Trophoblast cell (in vitro differentiated cells and primary cell): ENCODE measurements at regions not wholly inside any gene's neighbourhood (a gene's known extent, or its start where the extent isn't known, plus 50 kb on each side); places are given as distances from the start of the nearest gene placed in this dataset.

ENCODE experiments used
- DNase-seq, 2 donors: peaks; one replicate each; pipeline ENCODE4 v3.0.0-alpha.2; 2016
- H2AFZ ChIP-seq: 2 replicates; pipeline ENCODE4 v1.6.1; 2013; ENCODE audit warnings: low read length, moderate library complexity, mild to moderate bottlenecking; ENCODE audit not compliant: insufficient read depth, poor library complexity
- H2AK5ac ChIP-seq: 2 replicates; pipeline ENCODE4 v1.6.1; 2013; ENCODE audit warnings: mild to moderate bottlenecking, low read length
- H2BK120ac ChIP-seq: 2 replicates; pipeline ENCODE4 v1.6.1; 2013; ENCODE audit warnings: low read length, mild to moderate bottlenecking, moderate library complexity; ENCODE audit not compliant: insufficient read depth, poor library complexity
- H2BK12ac ChIP-seq: 2 replicates; pipeline ENCODE4 v1.6.1; 2013; ENCODE audit warnings: mild to moderate bottlenecking, low read length, moderate library complexity
- H2BK5ac ChIP-seq: 2 replicates; pipeline ENCODE4 v1.6.1; 2013; ENCODE audit warnings: low read length, low read depth, moderate library complexity, mild to moderate bottlenecking; ENCODE audit not compliant: poor library complexity
- H3K14ac ChIP-seq: 2 replicates; pipeline ENCODE4 v1.6.1; 2013; ENCODE audit warnings: mild to moderate bottlenecking, low read length
- H3K18ac ChIP-seq: 2 replicates; pipeline ENCODE4 v1.6.1; 2013; ENCODE audit warnings: mild to moderate bottlenecking, low read length
- H3K23ac ChIP-seq: 2 replicates; pipeline ENCODE4 v1.6.1; 2013; ENCODE audit warnings: low read length
- H3K27ac ChIP-seq: 2 replicates; pipeline ENCODE4 v1.5.1; 2013; ENCODE audit warnings: low read depth, mild to moderate bottlenecking, inconsistent platforms, low read length, moderate library complexity
- H3K27me3 ChIP-seq: 2 replicates; pipeline ENCODE4 v1.6.1; 2013; ENCODE audit warnings: inconsistent platforms, mild to moderate bottlenecking, low read length, moderate library complexity; ENCODE audit not compliant: insufficient read depth
- H3K36me3 ChIP-seq, 2 experiments: 1 replicate in 1 of 2; 2 replicates in 1 of 2; pipeline ENCODE4 v1.6.1; 2013; ENCODE audit warnings: low read length in 2 of 2, mild to moderate bottlenecking in 2 of 2, moderate library complexity in 1 of 2; ENCODE audit not compliant: insufficient read depth in 2 of 2, control insufficient read depth in 1 of 2
- H3K4ac ChIP-seq: 2 replicates; pipeline ENCODE4 v1.6.1; 2013; ENCODE audit warnings: low read depth, mild to moderate bottlenecking, low read length, moderate library complexity
- H3K4me1 ChIP-seq, 2 experiments: 1 replicate in 1 of 2; 2 replicates in 1 of 2; pipeline ENCODE4 v1.6.1; 2013; ENCODE audit warnings: low read length in 2 of 2, mild to moderate bottlenecking in 2 of 2, moderate library complexity in 1 of 2; ENCODE audit not compliant: insufficient read depth in 2 of 2, control insufficient read depth in 1 of 2
- H3K4me2 ChIP-seq: 2 replicates; pipeline ENCODE4 v1.6.1; 2013; ENCODE audit warnings: inconsistent platforms, mild to moderate bottlenecking, low read length, moderate library complexity
- H3K4me3 ChIP-seq: 2 replicates; pipeline ENCODE4 v1.5.1; 2013; ENCODE audit warnings: mild to moderate bottlenecking, low read depth, low read length, inconsistent platforms
- H3K79me1 ChIP-seq: one replicate; pipeline ENCODE4 v1.6.1; 2013; ENCODE audit warnings: low read length
- H3K79me2 ChIP-seq: 2 replicates; pipeline ENCODE4 v1.6.1; 2013; ENCODE audit warnings: low read length, mild to moderate bottlenecking; ENCODE audit not compliant: control insufficient read depth, insufficient read depth, poor library complexity
- H3K9ac ChIP-seq: 2 replicates; pipeline ENCODE4 v1.6.1; 2013; ENCODE audit warnings: mild to moderate bottlenecking, low read length
- H3K9me3 ChIP-seq: 2 replicates; pipeline ENCODE4 v1.6.1; 2013; ENCODE audit warnings: low read depth, mild to moderate bottlenecking, control low read depth, inconsistent platforms, low read length; ENCODE audit not compliant: insufficient read depth
- H4K12ac ChIP-seq: 2 replicates; pipeline ENCODE4 v1.6.1; 2013; ENCODE audit warnings: low read depth, mild to moderate bottlenecking, low read length, moderate library complexity
- H4K8ac ChIP-seq: 2 replicates; pipeline ENCODE4 v1.6.1; 2013; ENCODE audit warnings: low read depth, mild to moderate bottlenecking, low read length, moderate library complexity
- H4K91ac ChIP-seq: one replicate; pipeline ENCODE4 v1.6.1; 2013; ENCODE audit warnings: low read depth, mild to moderate bottlenecking, low read length, moderate library complexity
- WGBS: extraction: QIAGEN DNeasy Blood & Tissue Kit; methylation state at CpG from one replicate; pipeline ENCODE4 v1.1.7; 2013; ENCODE audit warnings: missing lambda C conversion rate; ENCODE audit not compliant: insufficient read length, insufficient coverage; ENCODE audit errors: extremely low coverage; 5-methylcytosine and 5-hydroxymethylcytosine counted together

DNA sequence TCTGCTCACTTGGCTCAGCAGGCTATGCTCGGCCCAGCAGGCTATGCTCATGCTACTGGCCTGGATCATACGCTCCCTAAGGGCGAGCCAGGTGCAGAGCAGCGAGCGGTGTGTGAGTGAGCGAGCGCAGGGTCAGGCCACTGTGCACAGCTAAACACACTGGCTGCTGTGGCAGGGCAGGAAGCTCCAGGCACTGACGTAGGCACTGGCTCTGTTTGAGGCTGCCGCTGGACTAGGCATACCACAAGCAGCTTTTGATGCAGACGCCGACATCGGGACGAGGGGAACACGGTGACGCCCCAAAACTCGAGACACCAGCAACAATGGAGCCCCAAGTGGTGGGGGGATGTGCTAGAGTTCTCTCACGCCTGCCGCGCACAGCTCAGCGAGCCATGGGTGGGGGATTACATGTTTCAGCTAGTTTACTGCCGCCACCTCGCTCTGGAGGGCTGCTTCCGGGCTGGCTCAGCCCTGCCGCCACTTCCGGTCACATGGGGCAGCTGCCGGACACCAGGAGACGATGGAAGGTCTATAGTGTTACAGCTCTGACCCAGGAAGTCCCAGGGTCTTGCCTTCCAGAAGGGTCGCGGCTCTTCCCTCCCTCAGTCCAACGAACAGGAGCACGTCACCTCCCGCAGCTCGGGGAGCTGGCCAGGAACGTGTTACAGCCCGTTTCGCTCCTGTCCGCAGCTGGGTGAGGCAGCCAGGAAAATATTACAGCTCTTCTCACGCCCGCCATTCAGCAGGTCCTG, 1176.9 kb upstream of the LRRTM1 start:
- Histone ChIP-seq H3K14ac (no peak overlapping the region), H2BK5ac (no peak overlapping the region), H3K36me3 (no peaks in the 10 kb centered on the region), H3K27ac (no peak overlapping the region), H3K27me3 (no peaks in the 10 kb centered on the region), H3K9me3 (peaks cover 2% of the 10 kb centered on the region), H3K23ac (no peak overlapping the region), H4K12ac (no peak overlapping the region), H3K4me3 (no peak overlapping the region), H3K79me1 (no peaks in the 10 kb centered on the region), H2AFZ (no peak overlapping the region), H3K4me1 (no peaks in the 10 kb centered on the region), H3K9ac (no peak overlapping the region), H2AK5ac (no peak overlapping the region), H4K8ac (no peak overlapping the region), H3K4ac (no peak overlapping the region), H2BK120ac (no peak overlapping the region), H2BK12ac (no peak overlapping the region), H3K18ac (no peak overlapping the region), H4K91ac (no peak overlapping the region), H3K79me2 (no peaks in the 10 kb centered on the region), H3K4me2 (no peak overlapping the region)
- no CpG with 5 or more reads among the region's 39 CpGs for WGBS
- DNase-seq: peak; percentile 2 to 25

DNA sequence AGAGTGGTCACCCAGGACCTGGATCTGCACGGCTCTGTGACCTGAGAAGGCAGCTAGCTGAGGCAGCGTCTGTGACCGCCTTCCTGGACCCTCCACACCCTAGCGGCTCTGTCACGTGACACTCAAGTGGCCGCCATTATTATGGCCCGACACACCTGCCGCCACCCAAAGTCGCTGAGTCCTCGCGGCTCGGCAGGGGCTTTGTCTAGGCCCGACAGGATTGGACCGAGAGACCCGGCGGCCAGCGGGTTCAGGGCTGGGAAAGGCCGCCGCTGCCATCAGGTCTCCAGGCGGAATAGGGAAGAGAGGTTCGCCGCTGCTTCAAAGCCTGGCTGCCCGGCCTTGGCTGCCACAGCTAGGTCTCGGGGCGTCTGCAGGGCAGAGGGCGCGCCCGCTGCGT, 1162.5 kb upstream of the LRRTM1 start:
- Histone ChIP-seq H3K4ac (no peak overlapping the region), H3K36me3 (no peaks in the 10 kb centered on the region), H3K23ac (no peak overlapping the region), H3K9ac (no peak overlapping the region), H2AK5ac (no peak overlapping the region), H3K4me2 (no peak overlapping the region), H3K9me3 (peaks cover 2% of the 10 kb centered on the region), H2BK12ac (no peak overlapping the region), H3K4me3 (peak overlapping the region; percentile 6), H2BK5ac (no peak overlapping the region), H4K12ac (no peak overlapping the region), H2BK120ac (no peak overlapping the region), H3K4me1 (no peaks in the 10 kb centered on the region), H3K14ac (no peak overlapping the region), H3K27me3 (no peaks in the 10 kb centered on the region), H4K91ac (no peak overlapping the region), H3K18ac (no peak overlapping the region), H4K8ac (no peak overlapping the region), H2AFZ (no peak overlapping the region), H3K79me2 (no peaks in the 10 kb centered on the region), H3K79me1 (no peaks in the 10 kb centered on the region), H3K27ac (no peak overlapping the region)
- no CpG with 5 or more reads among the region's 29 CpGs for WGBS
- DNase-seq: no peak

DNA sequence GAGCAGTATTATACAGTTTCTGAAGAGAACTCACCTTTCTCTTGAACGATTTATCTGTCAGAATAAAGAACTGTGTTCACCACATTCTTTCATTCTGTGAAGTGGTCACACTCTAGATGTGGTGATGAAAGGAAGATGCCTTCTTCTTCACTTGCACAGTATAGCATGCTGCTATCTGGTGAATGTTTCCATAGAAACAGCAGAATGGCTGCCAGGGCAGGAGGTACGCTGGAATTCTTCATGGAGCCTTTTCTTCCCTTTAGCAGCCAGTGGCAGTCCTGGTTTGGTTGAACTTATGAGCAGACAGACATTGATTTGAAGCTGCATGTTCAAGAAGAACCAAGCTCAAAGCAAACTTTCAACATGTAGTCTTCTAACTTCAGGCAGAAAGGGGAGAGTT, 1157.9 kb upstream of the LRRTM1 start:
- no peaks in the 10 kb centered on the region for H3K36me3 ChIP-seq
- H3K14ac ChIP-seq: no peak overlapping the region
- no peak overlapping the region for H3K23ac ChIP-seq
- H2BK5ac ChIP-seq: no peak overlapping the region
- H3K18ac ChIP-seq: no peak overlapping the region
- no peak overlapping the region for H3K4me2 ChIP-seq
- no peak overlapping the region for H3K4me3 ChIP-seq
- H3K9ac ChIP-seq: no peak overlapping the region
- H3K27me3 ChIP-seq: no peaks in the 10 kb centered on the region
- H3K79me2 ChIP-seq: no peaks in the 10 kb centered on the region
- no peak overlapping the region for H2BK120ac ChIP-seq
- no peak for DNase-seq
- H2AK5ac ChIP-seq: no peak overlapping the region
- peaks cover 2% of the 10 kb centered on the region for H3K9me3 ChIP-seq
- no peak overlapping the region for H3K4ac ChIP-seq
- H2AFZ ChIP-seq: no peak overlapping the region
- H3K79me1 ChIP-seq: no peaks in the 10 kb centered on the region
- H3K4me1 ChIP-seq: no peaks in the 10 kb centered on the region
- no peak overlapping the region for H3K27ac ChIP-seq
- H4K8ac ChIP-seq: no peak overlapping the region
- H2BK12ac ChIP-seq: no peak overlapping the region
- H4K12ac ChIP-seq: no peak overlapping the region
- no peak overlapping the region for H4K91ac ChIP-seq
- no CpG with 5 or more reads among the region's 2 CpGs for WGBS

DNA sequence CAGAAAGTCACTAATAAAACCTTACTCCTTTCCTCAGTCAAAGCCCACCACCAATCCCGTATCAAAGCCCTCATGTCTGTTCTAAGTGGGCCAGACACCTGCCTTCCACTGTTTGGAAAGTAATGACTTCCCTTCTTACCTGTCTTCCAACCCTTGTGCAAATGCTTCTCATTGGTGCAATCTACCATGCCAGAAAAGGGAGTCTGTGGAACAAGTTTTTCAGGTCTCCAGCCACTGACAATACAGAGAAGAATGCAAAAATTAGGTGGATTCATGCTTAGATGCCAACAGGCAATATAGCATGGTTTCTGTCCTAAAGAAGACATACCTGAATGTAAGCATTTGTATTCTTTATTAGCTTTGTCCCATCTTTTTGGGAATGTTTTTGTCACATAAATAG, 1140.6 kb upstream of the LRRTM1 start:
- no CpG with 5 or more reads among the region's 1 CpG for WGBS
- no peaks in the 10 kb centered on the region for H3K79me2 ChIP-seq
- no peak overlapping the region for H3K9ac ChIP-seq
- H3K27me3 ChIP-seq: no peaks in the 10 kb centered on the region
- no peak overlapping the region for H3K4me3 ChIP-seq
- no peak overlapping the region for H2BK12ac ChIP-seq
- no peak overlapping the region for H2BK5ac ChIP-seq
- peak in 1 of 2 donors; percentile 30 for DNase-seq
- H3K4me2 ChIP-seq: no peak overlapping the region
- H2AFZ ChIP-seq: no peak overlapping the region
- no peak overlapping the region for H4K91ac ChIP-seq
- no peaks in the 10 kb centered on the region for H3K36me3 ChIP-seq
- no peak overlapping the region for H3K4ac ChIP-seq
- no peak overlapping the region for H2AK5ac ChIP-seq
- no peaks in the 10 kb centered on the region for H3K4me1 ChIP-seq
- no peaks in the 10 kb centered on the region for H3K79me1 ChIP-seq
- no peak overlapping the region for H3K23ac ChIP-seq
- no peak overlapping the region for H3K27ac ChIP-seq
- H4K12ac ChIP-seq: no peak overlapping the region
- H3K18ac ChIP-seq: no peak overlapping the region
- no peak overlapping the region for H3K14ac ChIP-seq
- no peak overlapping the region for H4K8ac ChIP-seq
- H2BK120ac ChIP-seq: no peak overlapping the region
- no peaks in the 10 kb centered on the region for H3K9me3 ChIP-seq
